ENCODE measurements at regions not wholly inside any gene's neighbourhood (a gene's known extent, or its start where the extent isn't known, plus 50 kb on each side); places are given as distances from the start of the nearest gene placed in this dataset.
A peak's percentile ranks its signal among the peaks of the same experiment; 100 is the strongest.
"Not testable (repeated sequence)": the region's sequence is repeated elsewhere in the genome, so short reads cannot be mapped to it uniquely, and the experiment has no call there.

DNA sequence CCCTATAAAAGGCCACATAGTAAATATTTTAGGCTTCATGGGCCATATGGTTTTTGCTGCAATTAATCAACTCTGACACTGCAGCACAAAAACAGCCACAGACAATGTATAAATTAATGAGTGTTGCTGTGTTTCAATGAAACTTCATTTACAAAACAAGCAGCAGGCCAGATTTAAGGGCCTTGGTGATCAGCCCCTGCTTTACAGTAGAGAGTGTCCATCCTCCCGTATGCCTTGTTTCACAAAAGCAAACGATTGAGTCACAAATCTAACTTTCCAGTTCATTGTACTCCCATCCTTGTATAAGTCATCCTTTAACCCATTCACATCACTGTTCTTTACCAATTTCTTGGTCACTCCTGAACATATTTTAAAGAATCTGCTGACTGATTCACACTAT is 94.3 kb upstream of the NOX4 start:
- H3K4me3 ChIP-seq (ENCODE audit: insufficient read depth in 1 of 2, low read depth in 1 of 2, low read length in 2 of 2); H2AFZ ChIP-seq (ENCODE audit: low read depth, low read length); H3K9ac ChIP-seq (ENCODE audit: low read length); H3K14ac ChIP-seq (ENCODE audit: low read length in 2 of 2); H3K79me1 ChIP-seq (replicated peaks; ENCODE audit: low read length, poor library complexity, severe bottlenecking); H3K27ac ChIP-seq (ENCODE audit: low read length, poor library complexity, severe bottlenecking); H3K18ac ChIP-seq (ENCODE audit: low read depth in 1 of 2, low read length in 2 of 2); H3K27me3 ChIP-seq (ENCODE audit: control insufficient read depth in 1 of 2, insufficient read depth in 1 of 2, low read length in 2 of 2); H4K91ac ChIP-seq (ENCODE audit: low read length); H2AK5ac ChIP-seq (ENCODE audit: low read length, severe bottlenecking); H2BK15ac ChIP-seq (ENCODE audit: low read depth, poor library complexity, severe bottlenecking); H2BK5ac ChIP-seq (ENCODE audit: low read depth, low read length, poor library complexity, severe bottlenecking); H4K8ac ChIP-seq (ENCODE audit: low read length); H3K36me3 ChIP-seq (ENCODE audit: control insufficient read depth in 1 of 2, insufficient read depth in 2 of 2, low read depth in 1 of 2, low read length in 2 of 2); H3K23ac ChIP-seq (ENCODE audit: low read length in 2 of 2); H2BK12ac ChIP-seq (ENCODE audit: low read length in 2 of 2); H2BK120ac ChIP-seq (ENCODE audit: low read depth, low read length); H3K4me1 ChIP-seq (ENCODE audit: control insufficient read depth, insufficient read depth, low read depth, low read length); H3K4ac ChIP-seq (ENCODE audit: low read depth in 1 of 2, low read length in 2 of 2); H3K4me2 ChIP-seq (ENCODE audit: low read length, poor library complexity, severe bottlenecking); H3K9me3 ChIP-seq (ENCODE audit: control insufficient read depth, low read length): not testable (repeated sequence)
- 52% methylated on average over 2 of the region's 2 CpGs for WGBS
- peak; percentile 14 for DNase-seq

DNA sequence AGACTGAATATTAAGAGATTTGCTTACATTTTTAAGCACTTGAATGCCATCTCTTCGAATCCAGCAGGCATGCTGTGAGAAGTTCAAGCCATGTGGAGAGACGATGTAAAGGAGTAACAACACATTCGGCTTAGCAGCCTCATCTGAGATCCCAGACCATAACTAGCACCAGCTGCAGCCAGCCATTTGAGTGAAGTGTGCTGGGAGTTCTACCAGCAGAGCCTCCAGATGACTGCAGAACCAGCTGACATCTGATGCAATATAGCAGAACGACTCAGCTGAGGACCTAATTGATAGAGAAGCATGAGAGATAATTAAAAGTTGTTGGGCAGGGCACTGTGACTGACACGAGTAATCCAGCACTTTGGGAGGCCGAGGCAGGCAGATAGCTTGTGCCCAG is 98.2 kb upstream of the NOX4 start:
- peak; percentile 6 for DNase-seq
- not testable (repeated sequence) for H3K14ac ChIP-seq (ENCODE audit: low read length in 2 of 2); H2BK120ac ChIP-seq (ENCODE audit: low read depth, low read length); H2BK5ac ChIP-seq (ENCODE audit: low read depth, low read length, poor library complexity, severe bottlenecking); H3K79me1 ChIP-seq (replicated peaks; ENCODE audit: low read length, poor library complexity, severe bottlenecking); H4K91ac ChIP-seq (ENCODE audit: low read length); H3K27ac ChIP-seq (ENCODE audit: low read length, poor library complexity, severe bottlenecking); H2AK5ac ChIP-seq (ENCODE audit: low read length, severe bottlenecking); H3K23ac ChIP-seq (ENCODE audit: low read length in 2 of 2); H3K4ac ChIP-seq (ENCODE audit: low read depth in 1 of 2, low read length in 2 of 2); H3K9me3 ChIP-seq (ENCODE audit: control insufficient read depth, low read length); H3K18ac ChIP-seq (ENCODE audit: low read depth in 1 of 2, low read length in 2 of 2); H2BK15ac ChIP-seq (ENCODE audit: low read depth, poor library complexity, severe bottlenecking); H3K4me1 ChIP-seq (ENCODE audit: control insufficient read depth, insufficient read depth, low read depth, low read length); H3K4me2 ChIP-seq (ENCODE audit: low read length, poor library complexity, severe bottlenecking); H3K4me3 ChIP-seq (ENCODE audit: insufficient read depth in 1 of 2, low read depth in 1 of 2, low read length in 2 of 2); H3K36me3 ChIP-seq (ENCODE audit: control insufficient read depth in 1 of 2, insufficient read depth in 2 of 2, low read depth in 1 of 2, low read length in 2 of 2); H4K8ac ChIP-seq (ENCODE audit: low read length); H2BK12ac ChIP-seq (ENCODE audit: low read length in 2 of 2); H2AFZ ChIP-seq (ENCODE audit: low read depth, low read length); H3K9ac ChIP-seq (ENCODE audit: low read length); H3K27me3 ChIP-seq (ENCODE audit: control insufficient read depth in 1 of 2, insufficient read depth in 1 of 2, low read length in 2 of 2)
- 79% methylated on average over 3 of the region's 6 CpGs for WGBS

DNA sequence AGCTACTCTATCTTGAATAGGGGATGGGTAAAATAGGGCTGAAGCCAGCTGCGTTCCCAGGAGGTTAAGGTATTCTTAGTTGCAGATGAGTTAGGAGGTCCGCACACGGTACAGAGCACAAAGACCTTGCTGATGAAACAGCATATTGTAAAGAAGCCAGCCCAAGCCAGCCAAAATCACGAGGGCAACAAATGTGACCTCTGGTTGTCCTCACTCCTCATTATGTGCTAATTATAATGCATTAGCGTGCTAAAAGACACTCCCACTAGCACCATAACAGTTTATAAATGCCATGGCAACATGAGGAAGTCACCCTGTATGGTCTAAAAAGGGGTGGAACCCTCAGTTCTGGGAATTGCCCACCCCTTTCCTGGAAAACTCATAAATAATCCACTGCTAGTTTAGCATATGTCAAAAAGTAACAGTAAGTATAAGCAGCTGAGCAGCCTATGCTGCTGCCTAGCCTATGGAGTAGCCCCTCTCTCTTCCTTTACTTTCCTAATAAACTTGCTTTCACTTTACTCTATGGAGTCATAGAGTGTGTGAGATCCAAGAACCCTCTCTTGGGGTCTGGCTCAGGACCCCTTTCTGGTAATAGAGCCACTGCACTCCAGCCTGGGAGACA is 98.9 kb upstream of the NOX4 start:
- 91% methylated on average over 5 of the region's 5 CpGs for WGBS
- not testable (repeated sequence) for H3K18ac ChIP-seq (ENCODE audit: low read depth in 1 of 2, low read length in 2 of 2)
- DNase-seq = peak; percentile 59

DNA sequence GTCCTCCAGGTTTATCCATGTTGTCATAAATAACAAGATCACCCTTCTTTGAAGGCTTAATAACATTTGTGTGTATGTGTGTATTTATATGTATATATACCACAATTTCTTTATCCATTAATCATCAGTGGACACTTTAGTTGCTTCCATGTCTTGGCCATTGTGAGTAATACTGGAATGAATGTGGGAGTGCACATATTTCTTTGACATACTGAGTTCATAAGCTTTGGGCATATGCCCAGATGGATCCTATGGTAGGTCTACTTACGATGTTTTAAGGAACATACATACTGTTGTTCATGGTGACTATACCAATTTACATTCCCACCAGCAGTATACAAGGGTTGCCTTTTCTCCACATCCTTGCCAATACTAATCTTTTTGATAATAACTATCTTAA is 108.8 kb upstream of the TRIM77 start:
- H3K4me1 ChIP-seq (ENCODE audit: control insufficient read depth, insufficient read depth, low read depth, low read length); H2BK5ac ChIP-seq (ENCODE audit: low read depth, low read length, poor library complexity, severe bottlenecking); H4K8ac ChIP-seq (ENCODE audit: low read length); H3K23ac ChIP-seq (ENCODE audit: low read length in 2 of 2); H2BK120ac ChIP-seq (ENCODE audit: low read depth, low read length); H3K4me3 ChIP-seq (ENCODE audit: insufficient read depth in 1 of 2, low read depth in 1 of 2, low read length in 2 of 2); H3K27me3 ChIP-seq (ENCODE audit: control insufficient read depth in 1 of 2, insufficient read depth in 1 of 2, low read length in 2 of 2); H3K4me2 ChIP-seq (ENCODE audit: low read length, poor library complexity, severe bottlenecking); H3K9ac ChIP-seq (ENCODE audit: low read length); H3K27ac ChIP-seq (ENCODE audit: low read length, poor library complexity, severe bottlenecking); H3K18ac ChIP-seq (ENCODE audit: low read depth in 1 of 2, low read length in 2 of 2); H3K14ac ChIP-seq (ENCODE audit: low read length in 2 of 2); H4K91ac ChIP-seq (ENCODE audit: low read length); H2BK12ac ChIP-seq (ENCODE audit: low read length in 2 of 2); DNase-seq; H3K79me1 ChIP-seq (replicated peaks; ENCODE audit: low read length, poor library complexity, severe bottlenecking); H3K36me3 ChIP-seq (ENCODE audit: control insufficient read depth in 1 of 2, insufficient read depth in 2 of 2, low read depth in 1 of 2, low read length in 2 of 2); H3K4ac ChIP-seq (ENCODE audit: low read depth in 1 of 2, low read length in 2 of 2); H2AK5ac ChIP-seq (ENCODE audit: low read length, severe bottlenecking); H2AFZ ChIP-seq (ENCODE audit: low read depth, low read length); H2BK15ac ChIP-seq (ENCODE audit: low read depth, poor library complexity, severe bottlenecking); H3K9me3 ChIP-seq (ENCODE audit: control insufficient read depth, low read length): not testable (repeated sequence)
- no CpG with 5 or more reads among the region's 1 CpG for WGBS

More for the DNA sequence above, 98.9 kb upstream of the NOX4 start:
- not testable (repeated sequence) for H4K8ac ChIP-seq (ENCODE audit: low read length); H4K91ac ChIP-seq (ENCODE audit: low read length); H3K27ac ChIP-seq (ENCODE audit: low read length, poor library complexity, severe bottlenecking); H3K4ac ChIP-seq (ENCODE audit: low read depth in 1 of 2, low read length in 2 of 2); H3K14ac ChIP-seq (ENCODE audit: low read length in 2 of 2); H3K4me2 ChIP-seq (ENCODE audit: low read length, poor library complexity, severe bottlenecking); H2AFZ ChIP-seq (ENCODE audit: low read depth, low read length); H3K27me3 ChIP-seq (ENCODE audit: control insufficient read depth in 1 of 2, insufficient read depth in 1 of 2, low read length in 2 of 2); H2BK120ac ChIP-seq (ENCODE audit: low read depth, low read length); H3K4me3 ChIP-seq (ENCODE audit: insufficient read depth in 1 of 2, low read depth in 1 of 2, low read length in 2 of 2); H2BK15ac ChIP-seq (ENCODE audit: low read depth, poor library complexity, severe bottlenecking); H2AK5ac ChIP-seq (ENCODE audit: low read length, severe bottlenecking); H3K79me1 ChIP-seq (replicated peaks; ENCODE audit: low read length, poor library complexity, severe bottlenecking); H3K9ac ChIP-seq (ENCODE audit: low read length); H3K4me1 ChIP-seq (ENCODE audit: control insufficient read depth, insufficient read depth, low read depth, low read length); H2BK12ac ChIP-seq (ENCODE audit: low read length in 2 of 2); H3K9me3 ChIP-seq (ENCODE audit: control insufficient read depth, low read length); H3K23ac ChIP-seq (ENCODE audit: low read length in 2 of 2); H3K36me3 ChIP-seq (ENCODE audit: control insufficient read depth in 1 of 2, insufficient read depth in 2 of 2, low read depth in 1 of 2, low read length in 2 of 2); H2BK5ac ChIP-seq (ENCODE audit: low read depth, low read length, poor library complexity, severe bottlenecking)
